ENCODE measurements at regions not wholly inside any gene's neighbourhood (a gene's known extent, or its start where the extent isn't known, plus 50 kb on each side); places are given as distances from the start of the nearest gene placed in this dataset.

DNA sequence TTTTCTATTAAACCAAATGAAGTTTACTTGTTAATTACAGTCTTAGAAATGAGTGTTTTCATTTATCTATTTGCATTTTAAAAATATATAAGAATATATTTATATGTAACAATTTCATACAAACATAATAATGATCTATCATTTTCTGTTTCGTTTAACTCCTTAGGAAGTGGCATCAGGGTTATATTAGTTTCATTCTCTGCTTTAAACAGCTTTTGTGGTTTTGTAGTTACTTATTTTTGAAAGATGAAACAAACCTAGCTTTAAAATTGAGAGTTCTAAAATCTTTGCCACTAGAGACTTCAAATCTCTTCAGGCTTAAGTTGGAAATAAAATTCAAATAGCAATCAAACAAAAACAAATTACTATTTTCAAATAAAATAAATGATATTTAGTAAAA is 2110.6 kb downstream of the MRPL39 start:
- Histone ChIP-seq H3K4me3 (ENCODE audit: low read depth in 1 of 2, low read length in 2 of 2) (no peak overlapping the region), H3K27me3 (ENCODE audit: insufficient read depth, low read length, poor library complexity) (no peaks in the 10 kb centered on the region), H3K9ac (ENCODE audit: low read depth, low read length) (no peak overlapping the region), H3K4me1 (ENCODE audit: insufficient read depth, low read length) (no peaks in the 10 kb centered on the region), H4K20me1 (ENCODE audit: insufficient read depth, low read length) (no peaks in the 10 kb centered on the region), H3K9me3 (ENCODE audit: insufficient read depth, low read length, severe bottlenecking) (no peaks in the 10 kb centered on the region), H3K4me2 (ENCODE audit: insufficient read depth, low read length) (no peak overlapping the region), H2AFZ (ENCODE audit: low read depth, low read length) (no peak overlapping the region), H3K27ac (ENCODE audit: low read length) (no peak overlapping the region), H3K36me3 (ENCODE audit: insufficient read depth, low read length) (no peaks in the 10 kb centered on the region), H3K79me2 (ENCODE audit: insufficient read depth, low read length) (no peaks in the 10 kb centered on the region)
- 0 out of 3 replicates have a peak, but pooled peaks have one; percentile 39 for ATAC-seq (ENCODE audit: insufficient read depth, low read depth)
- no peak for TF ChIP-seq EZH2 (IDR thresholded peaks at IDR 0.05; ENCODE audit: borderline replicate concordance, low read depth, low read length, severe bottlenecking)
- TF ChIP-seq, protein P1, sequence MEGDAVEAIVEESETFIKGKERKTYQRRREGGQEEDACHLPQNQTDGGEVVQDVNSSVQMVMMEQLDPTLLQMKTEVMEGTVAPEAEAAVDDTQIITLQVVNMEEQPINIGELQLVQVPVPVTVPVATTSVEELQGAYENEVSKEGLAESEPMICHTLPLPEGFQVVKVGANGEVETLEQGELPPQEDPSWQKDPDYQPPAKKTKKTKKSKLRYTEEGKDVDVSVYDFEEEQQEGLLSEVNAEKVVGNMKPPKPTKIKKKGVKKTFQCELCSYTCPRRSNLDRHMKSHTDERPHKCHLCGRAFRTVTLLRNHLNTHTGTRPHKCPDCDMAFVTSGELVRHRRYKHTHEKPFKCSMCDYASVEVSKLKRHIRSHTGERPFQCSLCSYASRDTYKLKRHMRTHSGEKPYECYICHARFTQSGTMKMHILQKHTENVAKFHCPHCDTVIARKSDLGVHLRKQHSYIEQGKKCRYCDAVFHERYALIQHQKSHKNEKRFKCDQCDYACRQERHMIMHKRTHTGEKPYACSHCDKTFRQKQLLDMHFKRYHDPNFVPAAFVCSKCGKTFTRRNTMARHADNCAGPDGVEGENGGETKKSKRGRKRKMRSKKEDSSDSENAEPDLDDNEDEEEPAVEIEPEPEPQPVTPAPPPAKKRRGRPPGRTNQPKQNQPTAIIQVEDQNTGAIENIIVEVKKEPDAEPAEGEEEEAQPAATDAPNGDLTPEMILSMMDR (IDR thresholded peaks at IDR 0.05; ENCODE audit: borderline replicate concordance, extremely low read depth, low read length, poor library complexity, severe bottlenecking) = no peak
- DNase-seq = no peak

DNA sequence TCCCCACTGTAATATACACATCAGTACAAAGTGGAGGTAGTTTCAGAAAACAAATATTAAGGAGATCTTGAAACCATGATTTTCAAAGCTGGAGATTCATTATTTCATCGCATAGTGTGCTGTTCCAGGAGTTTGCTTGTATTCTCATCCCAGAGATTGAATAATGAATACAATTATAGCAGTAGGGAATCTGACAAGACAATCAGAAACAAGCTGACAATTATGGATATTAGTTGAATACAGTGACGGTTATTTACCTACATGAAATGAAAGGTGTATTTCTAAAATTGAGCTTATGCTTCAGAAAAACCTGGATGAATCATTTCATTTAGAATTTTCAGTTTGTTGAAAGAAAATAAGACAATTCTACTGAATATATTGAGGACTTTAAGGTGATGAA is 2119.0 kb downstream of the MRPL39 start:
- no peak overlapping the region for H3K4me2 ChIP-seq (ENCODE audit: insufficient read depth, low read length)
- no peak overlapping the region for H3K9ac ChIP-seq (ENCODE audit: low read depth, low read length)
- no peaks in the 10 kb centered on the region for H3K4me1 ChIP-seq (ENCODE audit: insufficient read depth, low read length)
- ATAC-seq (ENCODE audit: insufficient read depth, low read depth) = no peak
- H3K27ac ChIP-seq (ENCODE audit: low read length) = no peak overlapping the region
- TF ChIP-seq, protein P1 (IDR thresholded peaks at IDR 0.05; ENCODE audit: borderline replicate concordance, extremely low read depth, low read length, poor library complexity, severe bottlenecking) = no peak
- no peak for TF ChIP-seq EZH2 (IDR thresholded peaks at IDR 0.05; ENCODE audit: borderline replicate concordance, low read depth, low read length, severe bottlenecking)
- no peaks in the 10 kb centered on the region for H3K36me3 ChIP-seq (ENCODE audit: insufficient read depth, low read length)
- no peaks in the 10 kb centered on the region for H3K9me3 ChIP-seq (ENCODE audit: insufficient read depth, low read length, severe bottlenecking)
- H3K79me2 ChIP-seq (ENCODE audit: insufficient read depth, low read length) = no peaks in the 10 kb centered on the region
- no peak for DNase-seq
- no peaks in the 10 kb centered on the region for H4K20me1 ChIP-seq (ENCODE audit: insufficient read depth, low read length)
- H3K27me3 ChIP-seq (ENCODE audit: insufficient read depth, low read length, poor library complexity) = no peaks in the 10 kb centered on the region
- H3K4me3 ChIP-seq (ENCODE audit: low read depth in 1 of 2, low read length in 2 of 2) = no peak overlapping the region
- no peak overlapping the region for H2AFZ ChIP-seq (ENCODE audit: low read depth, low read length)

DNA sequence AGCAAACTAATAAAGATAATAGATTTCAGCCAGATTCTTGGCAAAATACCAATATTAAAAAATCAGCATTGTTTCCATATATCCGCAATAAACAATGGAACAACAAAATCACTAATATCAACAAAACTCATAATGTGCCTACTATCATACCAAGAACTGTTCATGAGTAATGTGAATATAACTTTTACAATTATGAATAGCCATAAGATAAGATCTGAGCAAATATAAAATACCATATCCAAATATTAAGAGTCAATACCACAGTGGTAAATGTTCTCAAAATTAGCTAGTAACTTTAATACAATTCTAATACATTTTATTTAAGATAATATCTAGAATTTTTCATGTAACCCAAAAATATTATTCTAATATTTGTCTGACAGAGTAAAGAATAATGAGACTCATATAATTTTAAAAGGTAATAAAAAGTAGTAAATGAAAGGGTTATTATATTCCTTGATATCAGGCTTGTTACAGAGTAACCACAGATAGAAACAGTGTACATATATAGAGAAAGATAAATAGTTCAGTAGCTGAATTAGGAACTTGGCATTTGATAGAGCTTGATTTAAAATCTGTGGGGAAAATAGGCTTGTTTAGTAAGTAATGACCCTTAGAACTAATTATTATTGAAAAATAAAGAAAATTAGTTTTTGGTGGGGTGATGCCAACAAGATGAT is 2126.6 kb downstream of the MRPL39 start:
- H4K20me1 ChIP-seq (ENCODE audit: insufficient read depth, low read length) = no peaks in the 10 kb centered on the region
- no peak overlapping the region for H2AFZ ChIP-seq (ENCODE audit: low read depth, low read length)
- H3K4me1 ChIP-seq (ENCODE audit: insufficient read depth, low read length) = no peaks in the 10 kb centered on the region
- no peak overlapping the region for H3K27ac ChIP-seq (ENCODE audit: low read length)
- H3K36me3 ChIP-seq (ENCODE audit: insufficient read depth, low read length) = no peaks in the 10 kb centered on the region
- H3K9ac ChIP-seq (ENCODE audit: low read depth, low read length) = no peak overlapping the region
- TF ChIP-seq EZH2 (IDR thresholded peaks at IDR 0.05; ENCODE audit: borderline replicate concordance, low read depth, low read length, severe bottlenecking) = no peak
- TF ChIP-seq, protein P1 (IDR thresholded peaks at IDR 0.05; ENCODE audit: borderline replicate concordance, extremely low read depth, low read length, poor library complexity, severe bottlenecking) = no peak
- no peaks in the 10 kb centered on the region for H3K9me3 ChIP-seq (ENCODE audit: insufficient read depth, low read length, severe bottlenecking)
- H3K4me2 ChIP-seq (ENCODE audit: insufficient read depth, low read length) = no peak overlapping the region
- H3K79me2 ChIP-seq (ENCODE audit: insufficient read depth, low read length) = no peaks in the 10 kb centered on the region
- ATAC-seq (ENCODE audit: insufficient read depth, low read depth) = no peak
- no peak overlapping the region for H3K4me3 ChIP-seq (ENCODE audit: low read depth in 1 of 2, low read length in 2 of 2)
- DNase-seq = no peak
- H3K27me3 ChIP-seq (ENCODE audit: insufficient read depth, low read length, poor library complexity) = no peaks in the 10 kb centered on the region

Data from DND-41 (cell line).